Testis (tissue), 2 donors: ENCODE measurements at regions not wholly inside any gene's neighbourhood (a gene's known extent, or its start where the extent isn't known, plus 50 kb on each side); places are given as distances from the start of the nearest gene placed in this dataset.

Source experiments
- POLR2A ChIP-seq: fragments of 450-650 bp; IDR thresholded peaks from one replicate; pipeline ENCODE4 v1.6.1; 2017; ENCODE audit warnings: antibody characterized with exemption, mild to moderate bottlenecking, moderate library complexity
- TF ChIP-seq, protein P1 (sequence below), 3 experiments: fragments of 450-650 bp in 2 of 3; fragments of 200-600 bp in 1 of 3; sonication (generic) in 1 of 3; IDR thresholded peaks; one replicate each; pipeline ENCODE4 v1.5.1; 2016 to 2019; ENCODE audit warnings: antibody characterized with exemption in 3 of 3, mild to moderate bottlenecking in 2 of 3, moderate library complexity in 1 of 3

GRCh38 chr11:109822436-109823102, 270.6 kb upstream of the ZC3H12C start:
- TF ChIP-seq, protein P1, sequence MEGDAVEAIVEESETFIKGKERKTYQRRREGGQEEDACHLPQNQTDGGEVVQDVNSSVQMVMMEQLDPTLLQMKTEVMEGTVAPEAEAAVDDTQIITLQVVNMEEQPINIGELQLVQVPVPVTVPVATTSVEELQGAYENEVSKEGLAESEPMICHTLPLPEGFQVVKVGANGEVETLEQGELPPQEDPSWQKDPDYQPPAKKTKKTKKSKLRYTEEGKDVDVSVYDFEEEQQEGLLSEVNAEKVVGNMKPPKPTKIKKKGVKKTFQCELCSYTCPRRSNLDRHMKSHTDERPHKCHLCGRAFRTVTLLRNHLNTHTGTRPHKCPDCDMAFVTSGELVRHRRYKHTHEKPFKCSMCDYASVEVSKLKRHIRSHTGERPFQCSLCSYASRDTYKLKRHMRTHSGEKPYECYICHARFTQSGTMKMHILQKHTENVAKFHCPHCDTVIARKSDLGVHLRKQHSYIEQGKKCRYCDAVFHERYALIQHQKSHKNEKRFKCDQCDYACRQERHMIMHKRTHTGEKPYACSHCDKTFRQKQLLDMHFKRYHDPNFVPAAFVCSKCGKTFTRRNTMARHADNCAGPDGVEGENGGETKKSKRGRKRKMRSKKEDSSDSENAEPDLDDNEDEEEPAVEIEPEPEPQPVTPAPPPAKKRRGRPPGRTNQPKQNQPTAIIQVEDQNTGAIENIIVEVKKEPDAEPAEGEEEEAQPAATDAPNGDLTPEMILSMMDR (IDR thresholded peaks at IDR 0.05): no peak
- no peak for TF ChIP-seq POLR2A
